Suppressor macrophage treated with lipopolysaccharide for 1 hour (primary cell): ENCODE measurements at regions not wholly inside any gene's neighbourhood (a gene's known extent, or its start where the extent isn't known, plus 50 kb on each side); places are given as distances from the start of the nearest gene placed in this dataset.

Source experiments
- DNase-seq, 3 donors: peaks; one replicate each; pipeline ENCODE4 v3.0.0-alpha.2; 2020 to 2022

GRCh38 chr7:26071622-26072456 lies 80.2 kb upstream of the NFE2L3 start:
- no peak for DNase-seq

- DNase-seq: no peak
Measured at GRCh38 chr7:26073041-26073440, 79.0 kb upstream of the NFE2L3 start.

GRCh38 chr7:26074919-26075318 lies 77.1 kb upstream of the NFE2L3 start:
- DNase-seq: no peak

GRCh38 chr7:26076691-26077090 lies 75.3 kb upstream of the NFE2L3 start:
- no peak for DNase-seq

GRCh38 chr7:26078437-26079336 lies 73.3 kb upstream of the NFE2L3 start:
- DNase-seq: peak; percentile 62 to 85 (median 70)

- peak in 1 of 3 donors; percentile 10 for DNase-seq
Measured at GRCh38 chr7:26081638-26082037, 70.4 kb upstream of the NFE2L3 start.

- DNase-seq: no peak
Measured at GRCh38 chr7:26083113-26083512, 68.9 kb upstream of the NFE2L3 start.

- no peak for DNase-seq
Measured at GRCh38 chr7:26084418-26084817, 67.6 kb upstream of the NFE2L3 start.

GRCh38 chr7:26085771-26086170 lies 66.2 kb upstream of the NFE2L3 start:
- no peak for DNase-seq

GRCh38 chr7:26087321-26088091 lies 64.5 kb upstream of the NFE2L3 start:
- DNase-seq: no peak

GRCh38 chr7:26089469-26089868 lies 62.5 kb upstream of the NFE2L3 start:
- DNase-seq: peak; percentile 64 to 73 (median 66)

- peak; percentile 62 to 72 (median 72) for DNase-seq
Measured at GRCh38 chr7:26090927-26091519, 61.0 kb upstream of the NFE2L3 start.

- peak in 2 of 3 donors; percentile 29 to 33 for DNase-seq
Measured at GRCh38 chr7:26091933-26092332, 60.1 kb upstream of the NFE2L3 start.

- no peak for DNase-seq
Measured at GRCh38 chr7:26093023-26093422, 59.0 kb upstream of the NFE2L3 start.

- no peak for DNase-seq
Measured at GRCh38 chr7:26096136-26096535, 55.9 kb upstream of the NFE2L3 start.

GRCh38 chr7:26097837-26098668 lies 53.9 kb upstream of the NFE2L3 start:
- no peak for DNase-seq

GRCh38 chr7:26099236-26099635 lies 52.8 kb upstream of the NFE2L3 start:
- DNase-seq: peak; percentile 28 to 56 (median 55)

- peak; percentile 77 to 96 (median 79) for DNase-seq
Measured at GRCh38 chr7:26100406-26101339, 51.3 kb upstream of the NFE2L3 start.

- peak; percentile 34 to 67 (median 62) for DNase-seq
Measured at GRCh38 chr7:26101361-26102151, 50.4 kb upstream of the NFE2L3 start.

- no peak for DNase-seq
Measured at GRCh38 chr7:26102176-26102575, 49.8 kb upstream of the NFE2L3 start.
